ENCODE measurements at regions not wholly inside any gene's neighbourhood (a gene's known extent, or its start where the extent isn't known, plus 50 kb on each side); places are given as distances from the start of the nearest gene placed in this dataset. TPM values are rescaled to one million over a fixed set of nuclear protein-coding genes. Genes with fewer than 3 reads are reported as not detected.

Small RNA genes lying in the stretch of these regions (small RNA-seq; reads per million reads assigned to genes)
- not detected for gene CICP10
- gene SEPT14P2: not detected
